Liver (tissue), 8 donors: ENCODE measurements at regions not wholly inside any gene's neighbourhood (a gene's known extent, or its start where the extent isn't known, plus 50 kb on each side); places are given as distances from the start of the nearest gene placed in this dataset.
"Not testable (repeated sequence)": the region's sequence is repeated elsewhere in the genome, so short reads cannot be mapped to it uniquely, and the experiment has no call there.

Experiments
- DNase-seq: peaks from one replicate; pipeline ENCODE4 v3.0.0-alpha.2; 2017; ENCODE audit warnings: low spot score
- H3K27ac ChIP-seq, 2 donors: one replicate each; pipeline ENCODE4 v1.7.0; 2013; ENCODE audit warnings: inconsistent platforms in 2 of 2, low read length in 2 of 2, control low read depth in 1 of 2, low read depth in 1 of 2, mild to moderate bottlenecking in 1 of 2
- H3K27me3 ChIP-seq, 4 donors: one replicate each; pipeline versions ENCODE4 v1.6.1 to v1.7.0; 2013; ENCODE audit warnings: low read length in 3 of 4, inconsistent platforms in 1 of 4, mild to moderate bottlenecking in 1 of 4, moderate library complexity in 1 of 4; ENCODE audit not compliant: control insufficient read depth in 4 of 4, insufficient read depth in 4 of 4
- H3K36me3 ChIP-seq, 4 donors: one replicate each; pipeline versions ENCODE4 v1.6.1 to v1.7.0; 2013; ENCODE audit warnings: low read length in 3 of 4, mild to moderate bottlenecking in 3 of 4, low read depth in 1 of 4, moderate library complexity in 1 of 4; ENCODE audit not compliant: control insufficient read depth in 4 of 4, insufficient read depth in 3 of 4
- H3K4me1 ChIP-seq, 4 donors: one replicate each; pipeline versions ENCODE4 v1.6.1 to v1.7.0; 2013; ENCODE audit warnings: low read length in 3 of 4, mild to moderate bottlenecking in 3 of 4, moderate library complexity in 1 of 4; ENCODE audit not compliant: control insufficient read depth in 4 of 4, insufficient read depth in 4 of 4
- H3K4me3 ChIP-seq, 3 donors: one replicate each; pipeline versions ENCODE4 v1.6.1 to v1.7.0; 2013; ENCODE audit warnings: low read length in 3 of 3, control low read depth in 1 of 3, low read depth in 1 of 3, mild to moderate bottlenecking in 1 of 3
- H3K9ac ChIP-seq, 2 donors: one replicate each; pipeline ENCODE4 v1.7.0; 2013; ENCODE audit warnings: low read length in 2 of 2, mild to moderate bottlenecking in 2 of 2, moderate library complexity in 2 of 2, control low read depth in 1 of 2, low read depth in 1 of 2
- H3K9me3 ChIP-seq, 4 donors: one replicate each; pipeline versions ENCODE4 v1.6.1 to v1.7.0; 2013; ENCODE audit warnings: low read length in 3 of 4; ENCODE audit not compliant: control insufficient read depth in 4 of 4
- CTCF ChIP-seq: fragments of 150-350 bp; IDR thresholded peaks from 2 replicates; pipeline ENCODE4 v1.5.1; 2017; ENCODE audit warnings: improper control_type of control experiment, low read depth, low read length; ENCODE audit not compliant: missing input control
- FOXA1 ChIP-seq: IDR thresholded peaks from 2 replicates; pipeline ENCODE4 v1.6.1; 2016; ENCODE audit warnings: antibody characterized with exemption
- FOXA2 ChIP-seq: IDR thresholded peaks from 2 replicates; pipeline ENCODE4 v1.6.1; 2016; ENCODE audit warnings: antibody characterized with exemption
- GABPA ChIP-seq, 2 donors: IDR thresholded peaks in 1 of 2; conservative IDR thresholded peaks in 1 of 2; 2 replicates each; pipeline ENCODE4 v1.6.1; 2016; ENCODE audit warnings: antibody characterized with exemption in 2 of 2, mild to moderate bottlenecking in 1 of 2, moderate library complexity in 1 of 2
- HNF4A ChIP-seq, 2 donors: conservative IDR thresholded peaks; 2 replicates each; pipeline ENCODE4 v1.6.1; 2016; ENCODE audit warnings: antibody characterized with exemption in 2 of 2, mild to moderate bottlenecking in 2 of 2
- HNF4G ChIP-seq: IDR thresholded peaks from 2 replicates; pipeline ENCODE4 v1.6.1; 2016; ENCODE audit warnings: antibody characterized with exemption
- JUND ChIP-seq, 2 donors: IDR thresholded peaks; 2 replicates each; pipeline ENCODE4 v1.6.1; 2016; ENCODE audit warnings: antibody characterized with exemption in 2 of 2
- NR2F2 ChIP-seq: IDR thresholded peaks from 2 replicates; pipeline ENCODE4 v1.6.1; 2016; ENCODE audit warnings: antibody characterized with exemption
- RAD21 ChIP-seq, 2 donors: IDR thresholded peaks; 2 replicates each; pipeline ENCODE4 v1.6.1; 2016; ENCODE audit warnings: antibody characterized with exemption in 2 of 2, mild to moderate bottlenecking in 2 of 2
- REST ChIP-seq: IDR thresholded peaks from 2 replicates; pipeline ENCODE4 v1.6.1; 2016; ENCODE audit warnings: antibody characterized with exemption, mild to moderate bottlenecking
- SP1 ChIP-seq: IDR thresholded peaks from 2 replicates; pipeline ENCODE4 v1.6.1; 2018; ENCODE audit warnings: antibody characterized with exemption, mild to moderate bottlenecking
- TAF1 ChIP-seq: conservative IDR thresholded peaks from 2 replicates; pipeline ENCODE4 v1.6.1; 2016; ENCODE audit warnings: antibody characterized with exemption, mild to moderate bottlenecking
- YY1 ChIP-seq: IDR thresholded peaks from 2 replicates; pipeline ENCODE4 v1.6.1; 2016; ENCODE audit warnings: antibody characterized with exemption, mild to moderate bottlenecking
- ZBTB33 ChIP-seq: IDR thresholded peaks from 2 replicates; pipeline ENCODE4 v1.6.1; 2016; ENCODE audit warnings: antibody characterized with exemption
- WGBS: extraction: QIAGEN DNeasy Blood & Tissue Kit; methylation state at CpG from one replicate; pipeline ENCODE4 v1.1.7; 2013; 5-methylcytosine and 5-hydroxymethylcytosine counted together
- TF ChIP-seq, protein P1 (sequence below): IDR thresholded peaks from 2 replicates; pipeline ENCODE4 v1.6.1; 2016; ENCODE audit warnings: antibody characterized with exemption
- donor health status: healthy.
- donor health status: healthy.
- donor health status: healthy.
- donor health status: healthy.
- donor health status: healthy.

GRCh38 chr10:46156866-46157265 is 110.8 kb upstream of the MSMB start:
- H3K36me3 ChIP-seq, H3K9ac ChIP-seq, H3K4me3 ChIP-seq, DNase-seq, H3K27ac ChIP-seq, H3K4me1 ChIP-seq, H3K27me3 ChIP-seq, H3K9me3 ChIP-seq: not testable (repeated sequence)

DNA sequence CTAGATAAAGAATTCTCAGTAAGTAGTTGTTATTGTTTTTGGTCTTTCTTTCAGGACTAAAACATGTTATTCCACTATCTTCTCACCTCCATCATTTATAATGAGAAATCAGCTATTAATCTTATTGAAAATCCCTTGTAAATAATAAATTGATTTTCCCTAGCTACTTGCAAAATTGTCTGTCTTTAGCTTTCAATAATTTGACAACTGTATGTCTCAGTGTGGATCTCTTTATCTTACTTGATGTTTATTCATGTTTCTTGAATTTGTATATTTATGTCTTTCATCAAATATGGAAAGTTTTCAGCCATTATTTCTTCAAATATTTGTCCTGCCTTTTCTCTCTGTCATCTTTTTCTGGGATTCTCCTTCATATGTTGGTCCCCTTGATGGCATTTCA is 117.1 kb upstream of the ANTXRL start:
- H3K27ac ChIP-seq, result no peak overlapping the region
- no peak for DNase-seq
- H3K27me3 ChIP-seq, result no peaks in the 10 kb centered on the region
- TF ChIP-seq RAD21 (IDR thresholded peaks at IDR 0.05), result no peak
- TF ChIP-seq REST, result no peak
- no peak for TF ChIP-seq NR2F2
- TF ChIP-seq TAF1, result no peak
- TF ChIP-seq ZBTB33, result no peak
- no peak for TF ChIP-seq FOXA2
- TF ChIP-seq GABPA (IDR thresholded peaks at IDR 0.05 in 1 of 2, conservative IDR thresholded peaks at IDR 0.05 in 1 of 2), result no peak
- no peak overlapping the region for H3K4me3 ChIP-seq
- H3K36me3 ChIP-seq, result no peaks in the 10 kb centered on the region
- peaks cover 0 to 11% (median 0%) of the 10 kb centered on the region in 4 donors for H3K9me3 ChIP-seq
- no peak overlapping the region for H3K9ac ChIP-seq
- H3K4me1 ChIP-seq, result peaks cover 0 to 3% (median 2%) of the 10 kb centered on the region in 4 donors

DNA sequence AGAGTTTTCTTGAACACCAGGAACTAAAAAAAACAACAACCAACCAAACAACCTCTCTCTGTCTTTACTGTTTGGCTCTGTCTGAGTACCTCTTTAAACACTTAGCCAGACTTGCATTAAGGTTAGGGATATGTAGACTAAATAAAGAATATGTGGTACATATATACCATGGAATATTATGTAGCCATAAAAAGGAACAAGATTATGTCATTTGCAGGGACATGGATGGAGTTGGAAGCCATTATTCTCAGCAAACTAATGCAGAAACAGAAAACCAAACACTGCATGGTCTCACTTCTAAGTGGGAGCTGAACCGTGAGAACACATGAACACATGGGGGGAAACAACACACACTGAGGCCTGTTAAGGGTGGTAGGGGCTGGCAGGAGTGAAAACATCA is 116.0 kb upstream of the ANTXRL start:
- Histone ChIP-seq H3K9me3 (peaks cover 0 to 11% (median 0%) of the 10 kb centered on the region in 4 donors), H3K27me3 (no peaks in the 10 kb centered on the region), H3K27ac (no peak overlapping the region), H3K4me1 (peaks cover 0 to 3% (median 2%) of the 10 kb centered on the region in 4 donors), H3K9ac (no peak overlapping the region), H3K36me3 (no peaks in the 10 kb centered on the region), H3K4me3 (no peak overlapping the region)
- WGBS, result 96% methylated on average over 1 of the region's 1 CpG
- no peak for DNase-seq
- TF ChIP-seq GABPA (IDR thresholded peaks at IDR 0.05 in 1 of 2, conservative IDR thresholded peaks at IDR 0.05 in 1 of 2) (no peak), JUND (IDR thresholded peaks at IDR 0.05) (no peak), RAD21 (IDR thresholded peaks at IDR 0.05) (no peak), HNF4G (no peak), NR2F2 (no peak), REST (no peak), TAF1 (no peak), YY1 (no peak), FOXA1 (no peak), HNF4A (conservative IDR thresholded peaks at IDR 0.05) (no peak), ZBTB33 (no peak), CTCF (no peak), SP1 (no peak)
- TF ChIP-seq, protein P1, sequence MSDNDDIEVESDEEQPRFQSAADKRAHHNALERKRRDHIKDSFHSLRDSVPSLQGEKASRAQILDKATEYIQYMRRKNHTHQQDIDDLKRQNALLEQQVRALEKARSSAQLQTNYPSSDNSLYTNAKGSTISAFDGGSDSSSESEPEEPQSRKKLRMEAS, result no peak
